Natural killer cell treated with Interleukin-12 subunit alpha and Interleukin-12 subunit beta and Interleukin-15 and Interleukin-18, amount 100 ng/mL, for 72 hours (primary cell): ENCODE measurements at regions not wholly inside any gene's neighbourhood (a gene's known extent, or its start where the extent isn't known, plus 50 kb on each side); places are given as distances from the start of the nearest gene placed in this dataset.
"Not testable (repeated sequence)": the region's sequence is repeated elsewhere in the genome, so short reads cannot be mapped to it uniquely, and the experiment has no call there.

Experiments used
- ATAC-seq, 2 donors: fragments of 150-1000 bp; cut with Tn5 transposase in 1 of 2; sonication (Bioruptor Pico), chemical (Tn5 transposase) in 1 of 2; 2 replicates each; pipeline ENCODE4 v1.10.0; 2021
- DNase-seq: peaks from one replicate; pipeline ENCODE4 v3.0.0; 2022; ENCODE audit warnings: low spot score
- H3K27ac Mint-ChIP-seq, 2 donors: 1 replicate in 1 of 2; 2 replicates in 1 of 2; pipeline ENCODE4 v1.8.0; 2022; ENCODE audit warnings: mixed read lengths in 2 of 2, mild to moderate bottlenecking in 1 of 2, moderate library complexity in 1 of 2
- H3K27me3 Mint-ChIP-seq, 2 donors: 1 replicate in 1 of 2; 2 replicates in 1 of 2; pipeline ENCODE4 v1.8.0; 2022; ENCODE audit warnings: mixed read lengths in 2 of 2
- H3K36me3 Mint-ChIP-seq: one replicate; pipeline ENCODE4 v1.8.0; 2022; ENCODE audit warnings: mixed read lengths
- H3K4me1 Mint-ChIP-seq, 2 donors: 1 replicate in 1 of 2; 2 replicates in 1 of 2; pipeline ENCODE4 v1.8.0; 2022; ENCODE audit warnings: low read depth in 2 of 2, mixed read lengths in 2 of 2, mild to moderate bottlenecking in 1 of 2
- H3K4me3 Mint-ChIP-seq: one replicate; pipeline ENCODE4 v1.8.0; 2022; ENCODE audit warnings: mixed read lengths
- H3K9me3 Mint-ChIP-seq: 2 replicates; pipeline ENCODE4 v1.8.0; 2022; ENCODE audit warnings: mixed read lengths

GRCh38 chr1:187924252-187924651, 1095.5 kb downstream of the PLA2G4A start:
- DNase-seq, result no peak
- Mint-ChIP-seq H3K27me3 (no peaks in the 10 kb centered on the region), H3K4me1 (no peaks in the 10 kb centered on the region), H3K9me3 (peaks cover 13% of the 10 kb centered on the region), H3K27ac (no peak overlapping the region), H3K36me3 (no peaks in the 10 kb centered on the region), H3K4me3 (no peak overlapping the region)
- ATAC-seq, result no peak

- no peak for ATAC-seq
- Mint-ChIP-seq H3K27ac (no peak overlapping the region), H3K36me3 (no peaks in the 10 kb centered on the region), H3K27me3 (no peaks in the 10 kb centered on the region), H3K9me3 (no peaks in the 10 kb centered on the region), H3K4me3 (no peak overlapping the region), H3K4me1 (no peaks in the 10 kb centered on the region)
- no peak for DNase-seq
These were observed 1099.5 kb downstream of the PLA2G4A start for GRCh38 chr1:187928288-187928687.

GRCh38 chr1:187928696-187929095, 1099.9 kb downstream of the PLA2G4A start:
- Mint-ChIP-seq H3K4me3 (no peak overlapping the region), H3K27me3 (no peaks in the 10 kb centered on the region), H3K9me3 (no peaks in the 10 kb centered on the region), H3K27ac (no peak overlapping the region), H3K36me3 (no peaks in the 10 kb centered on the region), H3K4me1 (no peaks in the 10 kb centered on the region)
- ATAC-seq (no peak), DNase-seq (no peak)

- H3K36me3 Mint-ChIP-seq, result no peaks in the 10 kb centered on the region
- H3K27ac Mint-ChIP-seq, result no peak overlapping the region
- no peaks in the 10 kb centered on the region for H3K4me1 Mint-ChIP-seq
- ATAC-seq, result no peak
- peaks cover 7% of the 10 kb centered on the region for H3K9me3 Mint-ChIP-seq
- no peak for DNase-seq
- H3K27me3 Mint-ChIP-seq, result no peaks in the 10 kb centered on the region
- no peak overlapping the region for H3K4me3 Mint-ChIP-seq
These were observed 1103.0 kb downstream of the PLA2G4A start for GRCh38 chr1:187931776-187932175.

GRCh38 chr1:187933562-187934419, 1105.0 kb downstream of the PLA2G4A start:
- Mint-ChIP-seq H3K27me3 (no peaks in the 10 kb centered on the region), H3K27ac (no peak overlapping the region), H3K4me3 (no peak overlapping the region), H3K4me1 (no peaks in the 10 kb centered on the region), H3K36me3 (no peaks in the 10 kb centered on the region), H3K9me3 (peaks cover 15% of the 10 kb centered on the region)
- ATAC-seq (no peak), DNase-seq (no peak)

GRCh38 chr1:187936667-187937066, 1107.9 kb downstream of the PLA2G4A start:
- Mint-ChIP-seq H3K27ac (no peak overlapping the region), H3K4me3 (no peak overlapping the region), H3K4me1 (no peaks in the 10 kb centered on the region), H3K27me3 (no peaks in the 10 kb centered on the region), H3K36me3 (no peaks in the 10 kb centered on the region), H3K9me3 (peaks cover 18% of the 10 kb centered on the region)
- ATAC-seq (no peak), DNase-seq (no peak)

GRCh38 chr1:187938092-187938491, 1109.3 kb downstream of the PLA2G4A start:
- no peak for ATAC-seq
- no peaks in the 10 kb centered on the region for H3K36me3 Mint-ChIP-seq
- peaks cover 21% of the 10 kb centered on the region for H3K9me3 Mint-ChIP-seq
- H3K4me1 Mint-ChIP-seq, result no peaks in the 10 kb centered on the region
- no peaks in the 10 kb centered on the region for H3K27me3 Mint-ChIP-seq
- DNase-seq, result no peak
- no peak overlapping the region for H3K4me3 Mint-ChIP-seq
- no peak overlapping the region for H3K27ac Mint-ChIP-seq

GRCh38 chr1:187942986-187943385, 1114.2 kb downstream of the PLA2G4A start:
- no peaks in the 10 kb centered on the region for H3K4me1 Mint-ChIP-seq
- ATAC-seq (no peak), DNase-seq (no peak)
- H3K9me3 Mint-ChIP-seq, result peaks cover 19% of the 10 kb centered on the region
- H3K27ac Mint-ChIP-seq, result no peak overlapping the region
- no peak overlapping the region for H3K4me3 Mint-ChIP-seq
- peaks cover 19% of the 10 kb centered on the region for H3K36me3 Mint-ChIP-seq
- no peaks in the 10 kb centered on the region for H3K27me3 Mint-ChIP-seq

- Mint-ChIP-seq H3K36me3 (peaks cover 19% of the 10 kb centered on the region), H3K4me1 (no peaks in the 10 kb centered on the region), H3K27ac (no peak overlapping the region), H3K27me3 (no peaks in the 10 kb centered on the region), H3K9me3 (peaks cover 22% of the 10 kb centered on the region), H3K4me3 (no peak overlapping the region)
- DNase-seq (no peak), ATAC-seq (no peak)
These were observed 1115.1 kb downstream of the PLA2G4A start for GRCh38 chr1:187943606-187944403.

- H3K4me3 Mint-ChIP-seq, result not testable (repeated sequence)
- peaks cover 20% of the 10 kb centered on the region for H3K9me3 Mint-ChIP-seq
These were observed 1117.9 kb downstream of the PLA2G4A start for GRCh38 chr1:187946661-187947060.

GRCh38 chr1:187947359-187947758, 1118.6 kb downstream of the PLA2G4A start:
- Mint-ChIP-seq H3K36me3 (peaks cover 19% of the 10 kb centered on the region), H3K27me3 (no peaks in the 10 kb centered on the region), H3K9me3 (peaks cover 20% of the 10 kb centered on the region), H3K4me1 (no peaks in the 10 kb centered on the region), H3K27ac (no peak overlapping the region), H3K4me3 (no peak overlapping the region)
- no peak for ATAC-seq
- no peak for DNase-seq

More at GRCh38 chr1:187946661-187947060, 1117.9 kb downstream of the PLA2G4A start:
- H3K36me3 Mint-ChIP-seq, result peaks cover 19% of the 10 kb centered on the region
- H3K27ac Mint-ChIP-seq, H3K4me1 Mint-ChIP-seq, H3K27me3 Mint-ChIP-seq, ATAC-seq, DNase-seq: not testable (repeated sequence)

- ATAC-seq (no peak), DNase-seq (no peak)
- H3K4me3 Mint-ChIP-seq, result no peak overlapping the region
- H3K36me3 Mint-ChIP-seq, result peaks cover 19% of the 10 kb centered on the region
- H3K9me3 Mint-ChIP-seq, result peaks cover 14% of the 10 kb centered on the region
- no peak overlapping the region for H3K27ac Mint-ChIP-seq
- no peaks in the 10 kb centered on the region for H3K4me1 Mint-ChIP-seq
- no peaks in the 10 kb centered on the region for H3K27me3 Mint-ChIP-seq
These were observed 1119.5 kb downstream of the PLA2G4A start for GRCh38 chr1:187948170-187948794.

GRCh38 chr1:187949567-187949966, 1120.8 kb downstream of the PLA2G4A start:
- H3K4me3 Mint-ChIP-seq, result no peak overlapping the region
- DNase-seq (no peak), ATAC-seq (no peak)
- no peaks in the 10 kb centered on the region for H3K4me1 Mint-ChIP-seq
- peaks cover 14% of the 10 kb centered on the region for H3K36me3 Mint-ChIP-seq
- no peaks in the 10 kb centered on the region for H3K27me3 Mint-ChIP-seq
- H3K9me3 Mint-ChIP-seq, result peaks cover 10% of the 10 kb centered on the region
- no peak overlapping the region for H3K27ac Mint-ChIP-seq

- no peak for ATAC-seq
- Mint-ChIP-seq H3K4me3 (no peak overlapping the region), H3K4me1 (no peaks in the 10 kb centered on the region), H3K27ac (no peak overlapping the region), H3K36me3 (peaks cover 4% of the 10 kb centered on the region), H3K27me3 (no peaks in the 10 kb centered on the region), H3K9me3 (peaks cover 7% of the 10 kb centered on the region)
- no peak for DNase-seq
These were observed 1123.1 kb downstream of the PLA2G4A start for GRCh38 chr1:187951817-187952216.
